ENCODE measurements at regions not wholly inside any gene's neighbourhood (a gene's known extent, or its start where the extent isn't known, plus 50 kb on each side); places are given as distances from the start of the nearest gene placed in this dataset.
"Not testable (repeated sequence)": the region's sequence is repeated elsewhere in the genome, so short reads cannot be mapped to it uniquely, and the experiment has no call there.

DNA sequence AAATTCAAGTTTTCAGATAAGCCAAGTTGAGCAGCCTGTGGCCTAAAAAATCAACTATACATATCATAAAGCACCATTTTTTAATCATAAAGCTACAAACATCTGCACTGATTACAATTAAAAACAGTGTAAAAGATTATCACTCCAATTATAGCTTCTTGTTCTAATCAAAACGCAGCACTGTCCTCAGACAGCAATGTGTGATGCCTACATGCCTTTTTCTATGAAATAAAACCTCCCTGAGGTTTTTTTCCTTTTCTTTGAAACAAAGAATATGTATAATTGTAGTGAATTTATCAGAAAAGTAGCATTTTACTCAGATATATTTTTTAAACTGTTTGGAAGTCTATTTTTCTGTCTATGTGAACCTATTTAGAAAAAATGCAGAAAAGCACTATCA, 366.1 kb upstream of the CCNH start:
- no peak overlapping the region for H3K27ac ChIP-seq
- no peak overlapping the region for H3K4me3 ChIP-seq
- TF ChIP-seq, protein P1, sequence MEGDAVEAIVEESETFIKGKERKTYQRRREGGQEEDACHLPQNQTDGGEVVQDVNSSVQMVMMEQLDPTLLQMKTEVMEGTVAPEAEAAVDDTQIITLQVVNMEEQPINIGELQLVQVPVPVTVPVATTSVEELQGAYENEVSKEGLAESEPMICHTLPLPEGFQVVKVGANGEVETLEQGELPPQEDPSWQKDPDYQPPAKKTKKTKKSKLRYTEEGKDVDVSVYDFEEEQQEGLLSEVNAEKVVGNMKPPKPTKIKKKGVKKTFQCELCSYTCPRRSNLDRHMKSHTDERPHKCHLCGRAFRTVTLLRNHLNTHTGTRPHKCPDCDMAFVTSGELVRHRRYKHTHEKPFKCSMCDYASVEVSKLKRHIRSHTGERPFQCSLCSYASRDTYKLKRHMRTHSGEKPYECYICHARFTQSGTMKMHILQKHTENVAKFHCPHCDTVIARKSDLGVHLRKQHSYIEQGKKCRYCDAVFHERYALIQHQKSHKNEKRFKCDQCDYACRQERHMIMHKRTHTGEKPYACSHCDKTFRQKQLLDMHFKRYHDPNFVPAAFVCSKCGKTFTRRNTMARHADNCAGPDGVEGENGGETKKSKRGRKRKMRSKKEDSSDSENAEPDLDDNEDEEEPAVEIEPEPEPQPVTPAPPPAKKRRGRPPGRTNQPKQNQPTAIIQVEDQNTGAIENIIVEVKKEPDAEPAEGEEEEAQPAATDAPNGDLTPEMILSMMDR (IDR thresholded peaks at IDR 0.05), result no peak
- DNase-seq (ENCODE audit: low spot score), result no peak

DNA sequence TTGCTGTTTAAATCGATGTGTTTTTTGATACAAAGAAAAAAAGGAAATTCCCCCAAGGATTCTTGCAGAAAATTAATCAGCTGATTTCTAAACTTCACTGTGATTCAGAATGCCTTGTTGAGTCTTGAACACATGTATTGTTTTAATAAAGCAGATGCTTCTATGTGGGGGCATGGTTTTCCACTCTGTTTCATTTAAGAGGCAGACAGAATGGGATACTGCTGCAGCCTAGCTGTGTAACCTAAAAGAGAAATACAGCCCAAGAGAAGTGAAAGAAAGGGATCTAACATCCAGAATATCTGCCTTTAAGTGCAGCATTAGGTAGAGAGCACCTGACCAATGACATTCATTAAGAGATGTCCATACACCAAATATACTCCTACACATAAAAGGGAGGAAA, 365.1 kb upstream of the CCNH start:
- TF ChIP-seq, protein P1 (IDR thresholded peaks at IDR 0.05), result no peak
- no peak for DNase-seq (ENCODE audit: low spot score)
- Histone ChIP-seq H3K4me3 (no peak overlapping the region), H3K27ac (no peak overlapping the region)

DNA sequence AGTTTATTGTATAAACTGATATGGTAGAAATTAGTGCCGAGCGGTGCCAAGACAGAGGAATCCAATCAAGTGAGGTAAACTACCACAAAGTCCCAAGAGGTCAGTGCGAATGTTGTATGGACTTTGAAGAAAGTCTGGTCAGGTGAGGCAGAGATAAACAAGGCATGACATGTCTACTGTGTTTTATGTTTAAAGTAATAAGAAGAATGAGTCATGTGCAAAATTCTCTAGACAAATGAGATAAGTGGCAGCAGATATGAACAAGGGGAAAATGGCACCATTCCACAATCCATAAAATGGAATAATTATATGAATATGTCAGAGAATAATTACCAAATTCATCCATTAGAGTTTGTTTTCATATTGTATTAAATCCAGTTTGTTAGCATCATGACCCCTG, 364.1 kb upstream of the CCNH start:
- Histone ChIP-seq H3K27ac (no peak overlapping the region), H3K4me3 (no peak overlapping the region)
- no peak for DNase-seq (ENCODE audit: low spot score)
- TF ChIP-seq, protein P1 (IDR thresholded peaks at IDR 0.05), result no peak

DNA sequence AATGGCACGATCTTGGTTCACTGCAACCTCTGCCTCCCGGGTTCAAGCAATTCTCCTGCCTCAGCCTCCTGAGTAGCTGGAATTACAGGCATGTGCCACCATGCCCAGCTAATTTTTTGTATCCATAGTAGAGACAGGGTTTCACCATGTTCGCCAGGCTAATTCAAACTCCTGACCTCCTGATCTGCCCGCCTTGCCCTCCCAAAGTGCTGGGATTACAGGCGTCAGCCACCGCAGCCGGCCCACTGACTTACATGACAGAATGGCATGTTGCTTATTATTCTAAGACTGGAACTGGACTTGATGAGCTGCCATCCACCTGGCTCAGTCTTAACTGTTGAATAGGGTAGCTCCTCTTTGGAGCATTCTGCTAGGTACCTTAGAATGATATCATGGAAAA, 363.6 kb upstream of the CCNH start:
- not testable (repeated sequence) for H3K4me3 ChIP-seq; H3K27ac ChIP-seq; DNase-seq (ENCODE audit: low spot score)

DNA sequence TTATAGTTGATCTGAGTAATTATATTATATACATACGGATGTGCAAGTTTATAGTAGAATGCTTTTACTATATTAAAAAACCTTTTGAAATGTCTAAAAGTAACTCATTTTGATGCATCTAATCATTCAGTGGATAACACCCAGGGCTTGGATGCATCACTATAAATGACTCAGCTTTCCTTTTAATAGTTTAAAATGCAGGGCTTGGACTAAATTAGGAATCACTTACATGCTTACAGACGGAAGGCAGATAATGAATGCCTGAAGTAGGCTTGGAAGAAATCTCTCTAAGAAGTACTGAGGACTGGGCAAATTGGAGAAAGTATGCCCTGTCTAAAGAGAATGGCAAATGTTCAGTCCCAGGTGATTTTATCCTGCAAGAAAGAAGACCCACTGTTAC, 362.5 kb upstream of the CCNH start:
- TF ChIP-seq, protein P1 (IDR thresholded peaks at IDR 0.05), result no peak
- Histone ChIP-seq H3K4me3 (no peak overlapping the region), H3K27ac (no peak overlapping the region)
- DNase-seq (ENCODE audit: low spot score), result no peak

DNA sequence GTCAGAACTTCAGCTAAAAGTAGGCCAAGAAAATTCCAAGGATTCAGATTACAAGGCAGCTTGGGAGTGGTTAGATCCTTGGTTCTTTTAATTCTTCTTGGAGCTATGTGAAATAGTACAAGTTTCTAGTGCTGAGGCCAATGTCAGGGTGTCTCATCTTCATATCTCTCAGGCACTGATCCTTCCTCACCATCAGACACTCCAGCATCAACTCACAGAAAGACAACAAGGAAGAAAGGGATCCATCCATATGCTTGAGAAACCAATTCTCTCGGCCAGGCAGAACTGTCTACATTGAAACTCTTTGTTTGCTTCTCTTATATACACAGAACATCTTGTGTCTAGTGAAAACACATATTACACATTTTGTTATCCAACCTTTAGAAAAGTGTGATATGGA, 362.1 kb upstream of the CCNH start:
- DNase-seq (ENCODE audit: low spot score), result no peak
- H3K4me3 ChIP-seq, result no peak overlapping the region
- TF ChIP-seq, protein P1 (IDR thresholded peaks at IDR 0.05), result no peak
- no peak overlapping the region for H3K27ac ChIP-seq

DNA sequence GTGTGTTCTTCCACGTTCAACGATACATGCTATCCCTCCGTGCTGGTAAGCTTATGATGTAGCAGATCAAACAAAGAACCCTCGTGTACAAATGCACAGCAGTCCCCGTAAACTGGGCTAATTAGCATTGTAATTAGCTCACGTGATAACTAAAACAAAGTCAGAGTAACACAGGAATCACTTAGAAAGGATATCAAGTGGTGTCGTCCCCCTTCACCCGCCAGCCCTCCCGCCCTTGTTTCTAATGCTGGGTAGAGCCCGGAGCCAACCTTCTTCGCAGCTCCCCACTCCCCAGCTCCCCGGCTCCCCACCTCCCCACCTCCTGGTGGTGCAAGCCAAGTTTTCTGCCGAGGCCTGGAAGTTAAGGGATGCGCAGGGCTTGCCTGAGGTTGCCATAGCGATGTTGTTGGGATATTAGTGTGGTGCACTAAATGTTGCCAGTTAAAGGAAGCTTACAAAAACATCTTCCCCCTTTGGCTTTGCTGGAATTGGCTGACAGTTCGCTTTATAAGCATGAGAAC, 357.9 kb upstream of the CCNH start:
- no peak for DNase-seq (ENCODE audit: low spot score)
- Histone ChIP-seq H3K4me3 (no peak overlapping the region), H3K27ac (no peak overlapping the region)
- TF ChIP-seq, protein P1 (IDR thresholded peaks at IDR 0.05), result no peak
